ENCODE measurements at regions not wholly inside any gene's neighbourhood (a gene's known extent, or its start where the extent isn't known, plus 50 kb on each side); places are given as distances from the start of the nearest gene placed in this dataset.

DNA sequence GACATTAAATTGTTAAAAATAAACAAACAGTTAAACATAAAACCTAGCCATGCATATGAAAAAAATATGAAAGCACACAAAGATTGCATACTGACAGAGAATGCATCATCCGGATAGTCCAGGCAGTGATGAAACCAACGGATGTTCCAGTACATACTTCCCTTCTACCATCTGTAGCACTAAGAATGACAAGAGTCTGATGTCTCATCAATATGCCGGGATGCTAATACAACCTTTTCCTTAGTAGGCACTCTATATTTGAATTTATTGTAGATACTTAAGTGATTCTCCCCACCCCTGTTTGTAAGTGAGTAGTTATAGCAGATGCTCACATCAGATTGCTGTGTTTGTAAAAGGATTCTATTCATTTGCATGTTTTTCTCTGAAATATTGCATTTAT lies 571.2 kb upstream of the WWC1 start:
- POLR2A ChIA-PET, result no interaction called here
- no peak for DNase-seq (ENCODE audit: low spot score)
- Mint-ChIP-seq H3K9me3 (no peaks in the 10 kb centered on the region), H3K4me3 (no peak overlapping the region), H3K36me3 (no peaks in the 10 kb centered on the region), H3K27ac (no peak overlapping the region), H3K27me3 (ENCODE audit: low read depth) (peaks cover 6% of the 10 kb centered on the region), H3K4me1 (peaks cover 24% of the 10 kb centered on the region)
- no peak for ATAC-seq
- CTCF ChIA-PET, result no interaction called here
- TF ChIP-seq, protein P1, sequence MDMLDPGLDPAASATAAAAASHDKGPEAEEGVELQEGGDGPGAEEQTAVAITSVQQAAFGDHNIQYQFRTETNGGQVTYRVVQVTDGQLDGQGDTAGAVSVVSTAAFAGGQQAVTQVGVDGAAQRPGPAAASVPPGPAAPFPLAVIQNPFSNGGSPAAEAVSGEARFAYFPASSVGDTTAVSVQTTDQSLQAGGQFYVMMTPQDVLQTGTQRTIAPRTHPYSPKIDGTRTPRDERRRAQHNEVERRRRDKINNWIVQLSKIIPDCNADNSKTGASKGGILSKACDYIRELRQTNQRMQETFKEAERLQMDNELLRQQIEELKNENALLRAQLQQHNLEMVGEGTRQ (CRISPR knock-in tag; IDR thresholded peaks at IDR 0.05), result no peak
- no peak for TF ChIP-seq ATF1 (CRISPR knock-in tag; IDR thresholded peaks at IDR 0.05)
- TF ChIP-seq KAT7 (CRISPR knock-in tag; IDR thresholded peaks at IDR 0.05; ENCODE audit: borderline replicate concordance), result no peak

DNA sequence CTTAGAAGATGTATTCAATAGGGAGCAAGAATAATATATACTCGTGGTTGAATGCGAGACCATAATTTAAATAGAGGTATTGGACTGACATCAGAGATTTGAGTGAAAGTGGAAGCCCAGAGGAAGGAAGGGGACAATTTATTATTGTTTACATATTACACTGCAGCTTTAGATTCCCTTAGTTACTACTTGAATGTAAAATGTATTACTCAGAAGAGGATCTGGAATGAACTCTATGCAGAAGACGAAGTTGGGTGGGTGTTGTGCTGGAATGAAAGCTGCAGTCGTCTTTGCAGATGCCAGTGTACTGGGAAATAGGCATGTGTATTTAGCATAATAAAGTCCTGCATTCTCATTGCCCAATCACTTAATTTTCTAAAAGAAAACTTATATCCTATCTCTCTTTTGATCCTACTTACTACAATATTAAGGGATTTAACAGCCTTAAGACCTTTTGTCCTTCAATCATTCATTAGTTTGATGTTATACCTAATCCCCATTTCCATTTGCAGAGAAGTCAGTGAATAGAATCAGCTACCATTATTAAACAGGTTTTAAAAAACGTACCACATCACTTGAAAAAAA lies 570.7 kb upstream of the WWC1 start:
- ChIA-PET POLR2A (no interaction called here), CTCF (interaction anchor here (0.9 kb wide), 1 partner anchor 26 kb away, joined by 3 read pairs; no protein-coding TSS in a partner anchor)
- ATAC-seq, result no peak
- no peak for DNase-seq (ENCODE audit: low spot score)
- no peak for TF ChIP-seq GABPB1 (CRISPR knock-in tag; IDR thresholded peaks at IDR 0.05)
- no peak for TF ChIP-seq JAZF1 (CRISPR knock-in tag; IDR thresholded peaks at IDR 0.05)
- TF ChIP-seq, protein P2, sequence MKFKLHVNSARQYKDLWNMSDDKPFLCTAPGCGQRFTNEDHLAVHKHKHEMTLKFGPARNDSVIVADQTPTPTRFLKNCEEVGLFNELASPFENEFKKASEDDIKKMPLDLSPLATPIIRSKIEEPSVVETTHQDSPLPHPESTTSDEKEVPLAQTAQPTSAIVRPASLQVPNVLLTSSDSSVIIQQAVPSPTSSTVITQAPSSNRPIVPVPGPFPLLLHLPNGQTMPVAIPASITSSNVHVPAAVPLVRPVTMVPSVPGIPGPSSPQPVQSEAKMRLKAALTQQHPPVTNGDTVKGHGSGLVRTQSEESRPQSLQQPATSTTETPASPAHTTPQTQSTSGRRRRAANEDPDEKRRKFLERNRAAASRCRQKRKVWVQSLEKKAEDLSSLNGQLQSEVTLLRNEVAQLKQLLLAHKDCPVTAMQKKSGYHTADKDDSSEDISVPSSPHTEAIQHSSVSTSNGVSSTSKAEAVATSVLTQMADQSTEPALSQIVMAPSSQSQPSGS (CRISPR knock-in tag; IDR thresholded peaks at IDR 0.05; ENCODE audit: borderline replicate concordance, low read depth), result no peak
- no peak for TF ChIP-seq SMAD3 (CRISPR knock-in tag; IDR thresholded peaks at IDR 0.05; ENCODE audit: borderline replicate concordance)
- no peak for TF ChIP-seq NFYB (CRISPR knock-in tag; conservative IDR thresholded peaks at IDR 0.05; ENCODE audit: low read depth)
- TF ChIP-seq ZNF138 (CRISPR knock-in tag; conservative IDR thresholded peaks at IDR 0.05), result no peak
- TF ChIP-seq, protein P3, sequence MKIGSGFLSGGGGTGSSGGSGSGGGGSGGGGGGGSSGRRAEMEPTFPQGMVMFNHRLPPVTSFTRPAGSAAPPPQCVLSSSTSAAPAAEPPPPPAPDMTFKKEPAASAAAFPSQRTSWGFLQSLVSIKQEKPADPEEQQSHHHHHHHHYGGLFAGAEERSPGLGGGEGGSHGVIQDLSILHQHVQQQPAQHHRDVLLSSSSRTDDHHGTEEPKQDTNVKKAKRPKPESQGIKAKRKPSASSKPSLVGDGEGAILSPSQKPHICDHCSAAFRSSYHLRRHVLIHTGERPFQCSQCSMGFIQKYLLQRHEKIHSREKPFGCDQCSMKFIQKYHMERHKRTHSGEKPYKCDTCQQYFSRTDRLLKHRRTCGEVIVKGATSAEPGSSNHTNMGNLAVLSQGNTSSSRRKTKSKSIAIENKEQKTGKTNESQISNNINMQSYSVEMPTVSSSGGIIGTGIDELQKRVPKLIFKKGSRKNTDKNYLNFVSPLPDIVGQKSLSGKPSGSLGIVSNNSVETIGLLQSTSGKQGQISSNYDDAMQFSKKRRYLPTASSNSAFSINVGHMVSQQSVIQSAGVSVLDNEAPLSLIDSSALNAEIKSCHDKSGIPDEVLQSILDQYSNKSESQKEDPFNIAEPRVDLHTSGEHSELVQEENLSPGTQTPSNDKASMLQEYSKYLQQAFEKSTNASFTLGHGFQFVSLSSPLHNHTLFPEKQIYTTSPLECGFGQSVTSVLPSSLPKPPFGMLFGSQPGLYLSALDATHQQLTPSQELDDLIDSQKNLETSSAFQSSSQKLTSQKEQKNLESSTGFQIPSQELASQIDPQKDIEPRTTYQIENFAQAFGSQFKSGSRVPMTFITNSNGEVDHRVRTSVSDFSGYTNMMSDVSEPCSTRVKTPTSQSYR (CRISPR knock-in tag; IDR thresholded peaks at IDR 0.05), result no peak
- no peak for TF ChIP-seq SP1 (CRISPR knock-in tag; conservative IDR thresholded peaks at IDR 0.05)
- no peak for TF ChIP-seq CREB1 (CRISPR knock-in tag; IDR thresholded peaks at IDR 0.05)
- no peak for TF ChIP-seq ZNF423 (CRISPR knock-in tag; IDR thresholded peaks at IDR 0.05)
- TF ChIP-seq FOXP1 (CRISPR knock-in tag; IDR thresholded peaks at IDR 0.05; ENCODE audit: borderline replicate concordance), result no peak
- TF ChIP-seq, protein P4, sequence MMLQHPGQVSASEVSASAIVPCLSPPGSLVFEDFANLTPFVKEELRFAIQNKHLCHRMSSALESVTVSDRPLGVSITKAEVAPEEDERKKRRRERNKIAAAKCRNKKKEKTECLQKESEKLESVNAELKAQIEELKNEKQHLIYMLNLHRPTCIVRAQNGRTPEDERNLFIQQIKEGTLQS (CRISPR knock-in tag; conservative IDR thresholded peaks at IDR 0.05), result no peak
- TF ChIP-seq, protein P5, sequence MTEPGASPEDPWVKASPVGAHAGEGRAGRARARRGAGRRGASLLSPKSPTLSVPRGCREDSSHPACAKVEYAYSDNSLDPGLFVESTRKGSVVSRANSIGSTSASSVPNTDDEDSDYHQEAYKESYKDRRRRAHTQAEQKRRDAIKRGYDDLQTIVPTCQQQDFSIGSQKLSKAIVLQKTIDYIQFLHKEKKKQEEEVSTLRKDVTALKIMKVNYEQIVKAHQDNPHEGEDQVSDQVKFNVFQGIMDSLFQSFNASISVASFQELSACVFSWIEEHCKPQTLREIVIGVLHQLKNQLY (CRISPR knock-in tag; IDR thresholded peaks at IDR 0.05), result no peak
- no peak for TF ChIP-seq ELF4 (CRISPR knock-in tag; IDR thresholded peaks at IDR 0.05; ENCODE audit: low read depth)
- TF ChIP-seq ZNF317 (CRISPR knock-in tag; IDR thresholded peaks at IDR 0.05; ENCODE audit: borderline replicate concordance, low read depth), result no peak
- TF ChIP-seq, protein P6, sequence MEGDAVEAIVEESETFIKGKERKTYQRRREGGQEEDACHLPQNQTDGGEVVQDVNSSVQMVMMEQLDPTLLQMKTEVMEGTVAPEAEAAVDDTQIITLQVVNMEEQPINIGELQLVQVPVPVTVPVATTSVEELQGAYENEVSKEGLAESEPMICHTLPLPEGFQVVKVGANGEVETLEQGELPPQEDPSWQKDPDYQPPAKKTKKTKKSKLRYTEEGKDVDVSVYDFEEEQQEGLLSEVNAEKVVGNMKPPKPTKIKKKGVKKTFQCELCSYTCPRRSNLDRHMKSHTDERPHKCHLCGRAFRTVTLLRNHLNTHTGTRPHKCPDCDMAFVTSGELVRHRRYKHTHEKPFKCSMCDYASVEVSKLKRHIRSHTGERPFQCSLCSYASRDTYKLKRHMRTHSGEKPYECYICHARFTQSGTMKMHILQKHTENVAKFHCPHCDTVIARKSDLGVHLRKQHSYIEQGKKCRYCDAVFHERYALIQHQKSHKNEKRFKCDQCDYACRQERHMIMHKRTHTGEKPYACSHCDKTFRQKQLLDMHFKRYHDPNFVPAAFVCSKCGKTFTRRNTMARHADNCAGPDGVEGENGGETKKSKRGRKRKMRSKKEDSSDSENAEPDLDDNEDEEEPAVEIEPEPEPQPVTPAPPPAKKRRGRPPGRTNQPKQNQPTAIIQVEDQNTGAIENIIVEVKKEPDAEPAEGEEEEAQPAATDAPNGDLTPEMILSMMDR (IDR thresholded peaks at IDR 0.05), result no peak
- TF ChIP-seq, protein P7, sequence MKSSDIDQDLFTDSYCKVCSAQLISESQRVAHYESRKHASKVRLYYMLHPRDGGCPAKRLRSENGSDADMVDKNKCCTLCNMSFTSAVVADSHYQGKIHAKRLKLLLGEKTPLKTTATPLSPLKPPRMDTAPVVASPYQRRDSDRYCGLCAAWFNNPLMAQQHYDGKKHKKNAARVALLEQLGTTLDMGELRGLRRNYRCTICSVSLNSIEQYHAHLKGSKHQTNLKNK (CRISPR knock-in tag; IDR thresholded peaks at IDR 0.05), result no peak
- no peak for TF ChIP-seq ZNF263 (CRISPR knock-in tag; IDR thresholded peaks at IDR 0.05; ENCODE audit: low read depth)
- TF ChIP-seq, protein P8, sequence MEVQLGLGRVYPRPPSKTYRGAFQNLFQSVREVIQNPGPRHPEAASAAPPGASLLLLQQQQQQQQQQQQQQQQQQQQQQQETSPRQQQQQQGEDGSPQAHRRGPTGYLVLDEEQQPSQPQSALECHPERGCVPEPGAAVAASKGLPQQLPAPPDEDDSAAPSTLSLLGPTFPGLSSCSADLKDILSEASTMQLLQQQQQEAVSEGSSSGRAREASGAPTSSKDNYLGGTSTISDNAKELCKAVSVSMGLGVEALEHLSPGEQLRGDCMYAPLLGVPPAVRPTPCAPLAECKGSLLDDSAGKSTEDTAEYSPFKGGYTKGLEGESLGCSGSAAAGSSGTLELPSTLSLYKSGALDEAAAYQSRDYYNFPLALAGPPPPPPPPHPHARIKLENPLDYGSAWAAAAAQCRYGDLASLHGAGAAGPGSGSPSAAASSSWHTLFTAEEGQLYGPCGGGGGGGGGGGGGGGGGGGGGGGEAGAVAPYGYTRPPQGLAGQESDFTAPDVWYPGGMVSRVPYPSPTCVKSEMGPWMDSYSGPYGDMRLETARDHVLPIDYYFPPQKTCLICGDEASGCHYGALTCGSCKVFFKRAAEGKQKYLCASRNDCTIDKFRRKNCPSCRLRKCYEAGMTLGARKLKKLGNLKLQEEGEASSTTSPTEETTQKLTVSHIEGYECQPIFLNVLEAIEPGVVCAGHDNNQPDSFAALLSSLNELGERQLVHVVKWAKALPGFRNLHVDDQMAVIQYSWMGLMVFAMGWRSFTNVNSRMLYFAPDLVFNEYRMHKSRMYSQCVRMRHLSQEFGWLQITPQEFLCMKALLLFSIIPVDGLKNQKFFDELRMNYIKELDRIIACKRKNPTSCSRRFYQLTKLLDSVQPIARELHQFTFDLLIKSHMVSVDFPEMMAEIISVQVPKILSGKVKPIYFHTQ (CRISPR knock-in tag; IDR thresholded peaks at IDR 0.05), result no peak
- no peak for TF ChIP-seq TP53 (CRISPR knock-in tag; IDR thresholded peaks at IDR 0.05)
- H3K27me3 Mint-ChIP-seq (ENCODE audit: low read depth), result peaks cover 6% of the 10 kb centered on the region
- no peaks in the 10 kb centered on the region for H3K9me3 Mint-ChIP-seq
- no peaks in the 10 kb centered on the region for H3K36me3 Mint-ChIP-seq
- H3K4me3 Mint-ChIP-seq, result no peak overlapping the region
- peaks cover 29% of the 10 kb centered on the region for H3K4me1 Mint-ChIP-seq
- no peak overlapping the region for H3K27ac Mint-ChIP-seq
